GM12891 (cell line): ENCODE measurements at regions not wholly inside any gene's neighbourhood (a gene's known extent, or its start where the extent isn't known, plus 50 kb on each side); places are given as distances from the start of the nearest gene placed in this dataset.

Experiments
- DNase-seq: peaks from one replicate; pipeline ENCODE4 v3.0.0; 2011; ENCODE audit warnings: low spot score; ENCODE audit not compliant: insufficient read length
- FAIRE-seq: peaks from 2 replicates; lab custom pipeline; 2011; peaks lifted over from hg19 to GRCh38; lab: Jason Lieb, UNC
- PAX5 ChIP-seq: IDR thresholded peaks from 2 replicates; pipeline ENCODE4 v1.6.1; 2011; ENCODE audit warnings: low read length, moderate library complexity, mild to moderate bottlenecking; ENCODE audit not compliant: insufficient read depth, severe bottlenecking
- POLR2A ChIP-seq: IDR thresholded peaks from 2 replicates; pipeline ENCODE4 v1.6.1; 2011; ENCODE audit warnings: low read depth, low read length, control low read depth
- POLR2AphosphoS5 ChIP-seq: IDR thresholded peaks from 2 replicates; pipeline ENCODE4 v1.6.1; 2011; ENCODE audit warnings: low read depth, low read length, control low read depth
- POU2F2 ChIP-seq: IDR thresholded peaks from 2 replicates; pipeline ENCODE4 v1.6.1; 2011; ENCODE audit warnings: low read depth, mild to moderate bottlenecking, control low read depth, low read length, moderate library complexity
- SPI1 ChIP-seq: IDR thresholded peaks from 2 replicates; pipeline ENCODE4 v1.6.1; 2011; ENCODE audit warnings: low read depth, low read length, control low read depth
- TAF1 ChIP-seq: IDR thresholded peaks from 2 replicates; pipeline ENCODE4 v1.6.1; 2011; ENCODE audit warnings: low read depth, low read length, control low read depth

DNA sequence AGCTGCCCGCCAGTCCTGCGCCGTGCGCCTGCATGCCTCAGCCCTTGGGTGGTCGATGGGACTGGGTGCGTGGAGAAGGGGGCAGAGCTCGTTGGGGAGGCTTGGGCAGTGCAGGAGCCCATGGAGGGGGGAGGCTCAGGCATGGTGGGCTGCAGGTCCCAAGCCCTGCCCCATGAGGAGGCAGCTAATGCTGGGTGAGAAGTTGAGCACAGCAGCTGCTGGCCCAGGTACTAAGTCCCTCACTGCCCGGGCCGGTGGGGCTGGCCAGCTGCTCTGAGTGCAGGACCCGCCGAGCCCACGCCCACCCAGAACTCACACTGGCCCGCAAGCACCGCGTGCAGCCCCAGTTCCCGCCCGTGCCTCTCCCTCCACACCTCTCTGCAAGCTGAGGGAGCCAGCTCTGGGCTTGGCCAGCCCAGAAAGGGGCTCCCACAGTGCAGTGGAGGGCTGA, 764.3 kb upstream of the TYRP1 start:
- TF ChIP-seq POU2F2 (no peak), PAX5 (no peak), TAF1 (no peak), SPI1 (no peak), POLR2AphosphoS5 (no peak), POLR2A (no peak)
- DNase-seq (no peak), FAIRE-seq (no peak)

DNA sequence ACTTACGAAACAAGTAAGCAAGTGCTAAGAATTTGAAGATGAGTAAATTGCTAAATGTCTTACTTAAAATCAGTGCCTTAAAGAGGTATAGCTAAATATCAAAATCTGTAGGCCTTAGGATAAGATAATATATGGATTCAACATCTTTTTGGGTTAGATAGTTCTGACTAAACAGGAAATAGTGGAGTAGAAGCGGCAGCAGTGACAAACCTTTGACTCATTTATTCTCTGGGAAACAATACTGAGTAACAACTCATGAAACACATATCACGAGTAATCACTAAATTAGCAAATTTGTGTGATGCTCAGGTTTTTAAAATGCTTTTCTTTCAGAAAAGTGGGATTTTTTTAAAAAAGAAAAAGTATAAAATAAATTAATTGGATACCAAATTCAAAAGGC, 762.1 kb upstream of the TYRP1 start:
- TF ChIP-seq SPI1: no peak
- no peak for TF ChIP-seq POU2F2
- no peak for TF ChIP-seq PAX5
- TF ChIP-seq POLR2AphosphoS5: no peak
- TF ChIP-seq TAF1: no peak
- TF ChIP-seq POLR2A: no peak
- FAIRE-seq (no peak), DNase-seq (no peak)

DNA sequence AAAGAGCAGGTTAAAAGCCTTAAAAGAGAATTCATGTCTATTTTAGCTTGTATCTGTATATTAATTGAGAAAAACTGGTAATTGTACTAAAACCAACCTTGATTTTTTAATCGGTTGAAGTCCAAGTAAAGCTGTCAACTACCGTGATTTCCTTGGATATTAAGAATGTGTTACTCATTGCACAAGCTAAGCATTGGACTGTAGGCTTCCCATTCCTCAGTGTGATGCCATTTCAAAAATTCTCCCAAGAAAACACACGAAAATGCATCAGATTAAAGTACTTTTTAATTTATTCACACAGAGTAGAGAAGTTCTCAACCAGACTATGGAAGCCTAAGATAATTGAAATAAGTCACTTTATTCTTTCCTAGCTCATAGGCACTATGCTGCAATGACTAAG, 761.4 kb upstream of the TYRP1 start:
- DNase-seq (no peak), FAIRE-seq (no peak)
- TF ChIP-seq SPI1: no peak

DNA sequence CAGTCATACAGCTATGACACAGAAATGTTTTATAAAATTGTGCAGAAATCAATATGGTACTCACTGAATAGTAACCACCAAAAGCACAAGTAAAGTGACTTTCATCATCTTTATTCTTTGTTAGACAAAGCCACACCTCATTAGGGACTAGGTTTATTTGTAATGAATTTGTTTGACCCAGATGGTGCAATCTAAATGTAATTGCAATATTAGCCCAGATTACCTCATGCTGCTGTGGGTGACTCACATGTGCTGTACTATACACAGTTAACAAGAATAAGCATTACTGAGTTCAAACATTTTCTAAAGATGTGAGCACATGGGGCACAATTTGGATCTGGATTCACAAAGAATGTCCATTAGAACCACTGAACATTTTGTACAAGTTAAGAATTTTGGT, 759.3 kb upstream of the TYRP1 start:
- FAIRE-seq (no peak), DNase-seq (no peak)
- TF ChIP-seq POU2F2 (no peak), PAX5 (no peak), POLR2AphosphoS5 (no peak), TAF1 (no peak), POLR2A (no peak), SPI1 (no peak)

DNA sequence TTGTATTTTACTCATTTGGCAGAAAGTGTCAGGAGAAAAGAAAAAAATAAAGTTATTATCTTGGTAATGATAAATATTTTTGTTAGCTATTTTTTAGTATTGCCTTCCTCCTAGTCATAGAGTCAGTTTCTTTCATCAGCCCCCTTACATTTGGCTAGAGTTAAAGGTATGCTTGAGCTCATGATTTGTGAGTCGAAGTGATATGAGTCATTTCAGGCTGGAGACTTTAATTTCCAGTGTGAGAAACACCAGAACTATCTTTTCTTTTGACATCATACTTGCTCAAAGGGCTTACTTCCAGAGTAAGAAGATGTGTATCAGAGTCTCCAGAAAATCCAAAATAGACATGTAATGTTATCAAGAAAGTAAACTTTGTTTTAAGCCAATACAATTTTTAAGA, 746.7 kb upstream of the TYRP1 start:
- FAIRE-seq (no peak), DNase-seq (no peak)
- no peak for TF ChIP-seq PAX5
- no peak for TF ChIP-seq SPI1
- TF ChIP-seq POU2F2: no peak
- TF ChIP-seq TAF1: no peak
- TF ChIP-seq POLR2AphosphoS5: no peak
- no peak for TF ChIP-seq POLR2A

DNA sequence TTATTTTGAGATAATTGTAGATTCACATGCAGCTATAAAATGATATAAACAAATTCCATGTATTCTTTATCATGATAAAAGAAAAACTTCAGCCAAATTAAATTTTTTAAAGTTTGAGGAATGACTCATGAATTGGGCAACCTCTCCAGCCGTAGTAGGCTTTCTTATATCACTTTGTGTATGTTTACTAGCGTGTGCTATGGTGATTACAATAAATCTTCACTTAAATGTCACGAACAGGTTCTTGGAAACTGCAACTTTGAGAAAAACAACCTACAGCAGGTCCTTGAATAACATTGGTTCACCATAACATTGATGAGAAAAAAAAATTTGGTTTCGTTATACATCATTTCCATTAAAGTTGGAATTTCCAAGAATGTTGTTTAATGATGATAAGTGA, 730.9 kb upstream of the TYRP1 start:
- DNase-seq (no peak), FAIRE-seq (no peak)
- TF ChIP-seq PAX5 (no peak), POLR2AphosphoS5 (no peak), TAF1 (no peak), SPI1 (no peak), POLR2A (no peak), POU2F2 (no peak)

DNA sequence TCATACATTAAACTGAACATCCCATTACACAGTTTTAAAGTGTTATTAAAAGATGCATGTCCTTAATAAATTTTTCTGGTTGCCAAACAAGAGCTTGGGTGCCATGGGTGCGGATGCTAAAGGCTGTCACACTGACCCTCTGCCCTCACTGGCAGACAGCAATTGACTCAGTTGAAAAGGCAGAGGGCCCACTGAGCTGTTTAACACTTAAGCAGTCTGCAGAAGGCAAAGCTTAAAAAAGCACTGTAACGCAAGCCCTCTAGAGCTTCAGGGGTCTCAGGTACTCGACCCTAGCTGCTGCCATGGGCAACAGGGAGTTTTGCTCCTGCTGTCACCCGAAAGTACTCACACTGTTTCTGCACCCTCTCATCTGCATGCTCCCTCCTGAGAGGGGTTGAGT, 726.4 kb upstream of the TYRP1 start:
- DNase-seq: no peak
- no peak for TF ChIP-seq POLR2A
- no peak for TF ChIP-seq POLR2AphosphoS5
- no peak for TF ChIP-seq PAX5
- TF ChIP-seq SPI1: no peak
- no peak for TF ChIP-seq POU2F2
- no peak for TF ChIP-seq TAF1
- FAIRE-seq: no peak

DNA sequence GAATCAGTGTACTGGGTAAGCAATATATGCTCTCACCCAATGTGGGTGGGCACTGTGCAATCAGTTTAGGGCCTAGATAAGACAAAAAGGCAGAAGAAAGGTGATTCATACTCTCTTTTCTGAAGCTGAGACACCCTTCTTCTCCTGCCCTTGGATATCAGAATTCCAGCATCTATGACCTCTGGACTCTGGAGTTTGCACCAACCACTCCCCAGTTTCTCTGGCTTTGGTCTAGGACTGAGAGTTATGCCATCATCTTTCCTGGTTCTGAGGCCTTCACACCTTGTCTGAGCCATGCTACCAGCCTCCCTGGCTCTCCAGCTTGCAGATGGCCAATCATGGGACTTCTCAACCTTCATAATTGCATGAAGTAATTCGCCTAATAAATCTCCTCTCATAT, 724.6 kb upstream of the TYRP1 start:
- TF ChIP-seq POLR2AphosphoS5 (no peak), PAX5 (no peak), POU2F2 (no peak), TAF1 (no peak), POLR2A (no peak)

DNA sequence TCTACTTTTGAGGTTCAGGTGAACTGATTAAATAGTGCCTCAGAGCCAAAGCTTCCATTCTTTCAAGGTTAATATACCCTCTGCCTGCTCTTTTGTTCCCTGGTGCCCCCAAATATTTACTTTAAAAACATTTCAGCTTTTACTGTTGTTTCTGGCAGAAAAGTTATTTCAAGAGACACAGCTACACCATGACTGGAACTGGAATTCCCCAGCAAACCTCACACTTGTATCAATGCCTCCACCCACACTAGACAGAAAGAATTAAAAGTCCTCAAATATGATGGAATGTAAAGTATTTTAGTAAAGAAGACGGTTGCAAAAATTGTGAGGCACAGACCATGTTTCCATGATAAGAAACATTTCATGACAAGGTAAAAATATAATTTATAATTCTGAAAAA, 720.2 kb upstream of the TYRP1 start:
- no peak for FAIRE-seq
- TF ChIP-seq POU2F2: no peak
- no peak for TF ChIP-seq POLR2A
- no peak for TF ChIP-seq POLR2AphosphoS5
- TF ChIP-seq SPI1: no peak
- no peak for TF ChIP-seq PAX5
- TF ChIP-seq TAF1: no peak
- no peak for DNase-seq

More for the DNA sequence above, 724.6 kb upstream of the TYRP1 start:
- FAIRE-seq (no peak), DNase-seq (no peak)

DNA sequence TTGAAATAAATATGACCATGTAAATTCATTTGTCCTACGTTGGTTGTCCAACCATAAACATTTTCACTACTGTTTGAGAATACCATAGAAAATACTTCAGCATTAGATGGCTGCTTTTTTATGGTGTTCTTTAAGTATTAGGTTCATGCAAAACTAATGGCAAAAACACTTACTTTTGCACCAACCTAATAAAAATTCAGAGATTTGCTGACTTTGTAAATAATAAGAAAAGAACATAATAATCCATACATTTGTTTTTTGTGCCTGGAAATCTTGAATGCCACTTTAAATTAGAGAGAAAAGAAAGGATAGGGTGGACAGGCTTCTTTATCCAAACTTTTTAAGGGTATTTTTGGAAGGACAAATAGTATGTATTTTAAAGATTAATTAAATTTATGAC, 719.7 kb upstream of the TYRP1 start:
- DNase-seq (no peak), FAIRE-seq (no peak)
- TF ChIP-seq SPI1: no peak
- TF ChIP-seq POLR2AphosphoS5: no peak
- no peak for TF ChIP-seq TAF1
- no peak for TF ChIP-seq PAX5
- TF ChIP-seq POU2F2: no peak
- no peak for TF ChIP-seq POLR2A
